ENCODE measurements at regions not wholly inside any gene's neighbourhood (a gene's known extent, or its start where the extent isn't known, plus 50 kb on each side); places are given as distances from the start of the nearest gene placed in this dataset.

GRCh38 chr2:5587766-5588165 is 104.4 kb upstream of the SOX11 start:
- H3K4me3 ChIP-seq (replicated peaks; ENCODE audit: low read depth, low read length), result no peak overlapping the region
- TF ChIP-seq CTCF (IDR thresholded peaks at IDR 0.05; ENCODE audit: low read depth, low read length, missing control alignments), result no peak

GRCh38 chr2:5588601-5589000 is 103.6 kb upstream of the SOX11 start:
- no peak overlapping the region for H3K4me3 ChIP-seq (replicated peaks; ENCODE audit: low read depth, low read length)
- DNase-seq (ENCODE audit: extremely low read depth, low read depth), result no peak
- no peak for TF ChIP-seq CTCF (IDR thresholded peaks at IDR 0.05; ENCODE audit: low read depth, low read length, missing control alignments)

More at GRCh38 chr2:5587766-5588165, 104.4 kb upstream of the SOX11 start:
- no peak for DNase-seq (ENCODE audit: extremely low read depth, low read depth)

GRCh38 chr2:5589183-5589582 is 103.0 kb upstream of the SOX11 start:
- H3K4me3 ChIP-seq (replicated peaks; ENCODE audit: low read depth, low read length), result no peak overlapping the region
- DNase-seq (ENCODE audit: extremely low read depth, low read depth), result no peak
- TF ChIP-seq CTCF (IDR thresholded peaks at IDR 0.05; ENCODE audit: low read depth, low read length, missing control alignments), result no peak

GRCh38 chr2:5590886-5591285 is 101.3 kb upstream of the SOX11 start:
- H3K4me3 ChIP-seq (replicated peaks; ENCODE audit: low read depth, low read length), result no peak overlapping the region
- DNase-seq (ENCODE audit: extremely low read depth, low read depth), result no peak
- no peak for TF ChIP-seq CTCF (IDR thresholded peaks at IDR 0.05; ENCODE audit: low read depth, low read length, missing control alignments)

- no peak for DNase-seq (ENCODE audit: extremely low read depth, low read depth)
- no peak for TF ChIP-seq CTCF (IDR thresholded peaks at IDR 0.05; ENCODE audit: low read depth, low read length, missing control alignments)
- H3K4me3 ChIP-seq (replicated peaks; ENCODE audit: low read depth, low read length), result no peak overlapping the region
Observed at GRCh38 chr2:5592916-5593315, 99.3 kb upstream of the SOX11 start.

- no peak for DNase-seq (ENCODE audit: extremely low read depth, low read depth)
- H3K4me3 ChIP-seq (replicated peaks; ENCODE audit: low read depth, low read length), result no peak overlapping the region
- no peak for TF ChIP-seq CTCF (IDR thresholded peaks at IDR 0.05; ENCODE audit: low read depth, low read length, missing control alignments)
Observed at GRCh38 chr2:5594249-5594695, 97.9 kb upstream of the SOX11 start.

- no peak for DNase-seq (ENCODE audit: extremely low read depth, low read depth)
- H3K4me3 ChIP-seq (replicated peaks; ENCODE audit: low read depth, low read length), result no peak overlapping the region
- no peak for TF ChIP-seq CTCF (IDR thresholded peaks at IDR 0.05; ENCODE audit: low read depth, low read length, missing control alignments)
Observed at GRCh38 chr2:5596868-5597267, 95.3 kb upstream of the SOX11 start.

Measured in HFF-Myc (cell line).